ENCODE measurements at regions not wholly inside any gene's neighbourhood (a gene's known extent, or its start where the extent isn't known, plus 50 kb on each side); places are given as distances from the start of the nearest gene placed in this dataset.

DNA sequence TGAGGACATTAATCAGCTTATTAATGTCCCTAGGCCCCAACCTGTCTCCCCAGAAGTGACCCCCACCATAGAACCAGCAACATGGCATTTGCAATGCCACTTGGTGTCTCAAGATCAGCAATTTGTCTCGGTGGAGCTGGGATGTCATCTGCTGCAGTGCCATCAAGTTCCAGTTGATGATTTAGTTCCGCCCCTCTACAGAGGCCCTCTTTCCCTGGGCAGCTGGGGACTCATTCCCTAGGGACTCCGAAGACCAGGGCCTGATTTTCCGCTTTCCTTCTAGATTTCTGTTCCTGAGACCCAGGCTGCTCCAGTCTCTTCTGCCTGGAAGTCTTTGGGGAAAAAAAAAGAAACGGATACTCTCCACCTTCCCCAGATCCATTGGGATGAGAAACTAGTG, 122.5 kb upstream of the NANOS1 start:
- no peak overlapping the region for H3K4me3 ChIP-seq (ENCODE audit: severe bottlenecking)
- H3K27me3 ChIP-seq (ENCODE audit: insufficient read depth, poor library complexity, severe bottlenecking), result no peaks in the 10 kb centered on the region
- DNase-seq (ENCODE audit: low spot score) (no peak), ATAC-seq (ENCODE audit: low read depth) (no peak)
- TF ChIP-seq, protein P1, sequence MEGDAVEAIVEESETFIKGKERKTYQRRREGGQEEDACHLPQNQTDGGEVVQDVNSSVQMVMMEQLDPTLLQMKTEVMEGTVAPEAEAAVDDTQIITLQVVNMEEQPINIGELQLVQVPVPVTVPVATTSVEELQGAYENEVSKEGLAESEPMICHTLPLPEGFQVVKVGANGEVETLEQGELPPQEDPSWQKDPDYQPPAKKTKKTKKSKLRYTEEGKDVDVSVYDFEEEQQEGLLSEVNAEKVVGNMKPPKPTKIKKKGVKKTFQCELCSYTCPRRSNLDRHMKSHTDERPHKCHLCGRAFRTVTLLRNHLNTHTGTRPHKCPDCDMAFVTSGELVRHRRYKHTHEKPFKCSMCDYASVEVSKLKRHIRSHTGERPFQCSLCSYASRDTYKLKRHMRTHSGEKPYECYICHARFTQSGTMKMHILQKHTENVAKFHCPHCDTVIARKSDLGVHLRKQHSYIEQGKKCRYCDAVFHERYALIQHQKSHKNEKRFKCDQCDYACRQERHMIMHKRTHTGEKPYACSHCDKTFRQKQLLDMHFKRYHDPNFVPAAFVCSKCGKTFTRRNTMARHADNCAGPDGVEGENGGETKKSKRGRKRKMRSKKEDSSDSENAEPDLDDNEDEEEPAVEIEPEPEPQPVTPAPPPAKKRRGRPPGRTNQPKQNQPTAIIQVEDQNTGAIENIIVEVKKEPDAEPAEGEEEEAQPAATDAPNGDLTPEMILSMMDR (IDR thresholded peaks at IDR 0.05; ENCODE audit: poor library complexity, severe bottlenecking), result no peak
- no peaks in the 10 kb centered on the region for H3K36me3 ChIP-seq (ENCODE audit: low read depth)
- no peaks in the 10 kb centered on the region for H3K9me3 ChIP-seq (ENCODE audit: severe bottlenecking)
- H3K4me1 ChIP-seq (ENCODE audit: insufficient read depth, poor library complexity, severe bottlenecking), result no peaks in the 10 kb centered on the region
- H3K27ac ChIP-seq (ENCODE audit: poor library complexity, severe bottlenecking), result no peak overlapping the region

DNA sequence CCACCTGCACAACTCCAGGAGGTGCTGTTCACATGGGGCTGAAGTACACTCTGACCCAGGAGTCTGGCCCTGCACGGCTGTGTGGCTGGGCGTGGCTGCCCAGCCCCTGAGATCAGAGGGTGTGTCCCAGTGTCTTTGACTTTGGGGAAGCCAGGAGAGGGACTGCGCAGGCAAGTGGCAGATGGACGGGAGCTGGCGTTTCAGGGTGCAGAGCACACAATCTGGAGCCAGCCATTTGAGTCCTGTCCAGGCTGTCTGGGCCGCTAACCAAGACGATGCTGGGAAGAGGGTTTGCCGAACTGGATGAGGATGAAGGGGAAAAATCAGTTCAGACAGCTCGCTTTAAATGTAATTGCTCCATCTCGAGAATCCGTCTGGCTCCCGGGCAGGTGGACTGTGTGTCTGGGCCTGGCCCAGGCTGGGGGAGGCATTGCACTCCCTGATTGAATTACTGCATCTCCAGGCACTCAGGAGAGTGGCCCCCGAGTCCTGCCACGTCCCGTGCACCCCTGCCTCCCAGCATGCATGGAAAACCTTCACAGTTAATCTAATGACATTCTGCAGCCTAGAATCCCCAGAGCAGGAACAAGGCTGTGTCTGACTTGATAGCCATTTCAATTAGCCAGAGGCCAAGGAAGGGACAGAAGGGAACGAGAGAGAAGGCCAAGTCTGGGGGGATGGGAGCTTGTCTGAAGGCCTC, 120.8 kb upstream of the NANOS1 start:
- no peaks in the 10 kb centered on the region for H3K27me3 ChIP-seq (ENCODE audit: insufficient read depth, poor library complexity, severe bottlenecking)
- no peak overlapping the region for H3K27ac ChIP-seq (ENCODE audit: poor library complexity, severe bottlenecking)
- ATAC-seq (ENCODE audit: low read depth) (no peak), DNase-seq (ENCODE audit: low spot score) (no peak)
- H3K4me3 ChIP-seq (ENCODE audit: severe bottlenecking), result no peak overlapping the region
- no peaks in the 10 kb centered on the region for H3K4me1 ChIP-seq (ENCODE audit: insufficient read depth, poor library complexity, severe bottlenecking)
- H3K9me3 ChIP-seq (ENCODE audit: severe bottlenecking), result no peaks in the 10 kb centered on the region
- TF ChIP-seq, protein P1 (IDR thresholded peaks at IDR 0.05; ENCODE audit: poor library complexity, severe bottlenecking), result no peak
- no peaks in the 10 kb centered on the region for H3K36me3 ChIP-seq (ENCODE audit: low read depth)

DNA sequence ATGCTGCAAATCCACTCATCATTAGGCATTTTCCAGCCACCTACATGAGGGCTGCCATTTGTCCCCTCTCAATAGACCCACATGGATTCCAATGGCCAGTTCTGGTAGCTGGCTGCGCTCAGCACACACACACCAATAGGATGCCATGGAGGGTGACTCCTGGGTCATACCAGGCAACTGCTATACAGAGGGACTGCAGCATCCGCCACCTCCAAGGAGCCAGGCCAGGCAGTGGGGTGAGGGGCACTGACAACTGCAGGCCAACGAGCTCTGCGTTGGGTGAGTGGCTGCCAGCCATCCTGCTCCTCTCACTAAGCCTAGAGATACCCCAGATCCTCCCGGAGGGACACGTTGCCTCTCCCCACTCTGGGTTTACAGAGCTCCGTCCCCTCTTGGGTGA, 118.8 kb upstream of the NANOS1 start:
- Histone ChIP-seq H3K9me3 (ENCODE audit: severe bottlenecking) (no peaks in the 10 kb centered on the region), H3K4me1 (ENCODE audit: insufficient read depth, poor library complexity, severe bottlenecking) (no peaks in the 10 kb centered on the region), H3K36me3 (ENCODE audit: low read depth) (no peaks in the 10 kb centered on the region), H3K27ac (ENCODE audit: poor library complexity, severe bottlenecking) (no peak overlapping the region), H3K4me3 (ENCODE audit: severe bottlenecking) (no peak overlapping the region), H3K27me3 (ENCODE audit: insufficient read depth, poor library complexity, severe bottlenecking) (no peaks in the 10 kb centered on the region)
- no peak for DNase-seq (ENCODE audit: low spot score)
- no peak for ATAC-seq (ENCODE audit: low read depth)
- TF ChIP-seq, protein P1 (IDR thresholded peaks at IDR 0.05; ENCODE audit: poor library complexity, severe bottlenecking), result no peak

DNA sequence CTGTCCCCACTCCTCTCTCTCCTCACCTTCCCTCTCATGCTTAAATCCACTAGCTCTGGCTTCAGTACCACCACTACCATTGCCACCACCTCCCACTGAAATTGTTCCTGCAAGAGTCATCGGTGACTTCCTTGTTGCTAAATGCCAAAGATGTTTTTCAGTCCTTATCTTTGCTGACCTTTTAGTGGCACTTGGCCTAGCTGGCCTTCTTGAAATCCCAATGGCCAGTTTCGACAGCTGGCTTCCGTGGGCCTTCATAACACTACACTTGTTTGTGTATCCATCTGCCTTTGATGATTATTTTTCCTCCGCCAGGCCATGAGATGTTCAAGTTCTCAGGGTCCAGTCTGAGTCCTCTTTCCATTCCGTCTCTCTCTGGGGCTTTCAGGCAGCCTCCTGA, 118.2 kb upstream of the NANOS1 start:
- DNase-seq (ENCODE audit: low spot score) (no peak), ATAC-seq (ENCODE audit: low read depth) (no peak; the same call in 2 of the 3 replicates)
- H3K27ac ChIP-seq (ENCODE audit: poor library complexity, severe bottlenecking), result no peak overlapping the region
- H3K36me3 ChIP-seq (ENCODE audit: low read depth), result no peaks in the 10 kb centered on the region
- H3K4me3 ChIP-seq (ENCODE audit: severe bottlenecking), result no peak overlapping the region
- H3K27me3 ChIP-seq (ENCODE audit: insufficient read depth, poor library complexity, severe bottlenecking), result no peaks in the 10 kb centered on the region
- no peaks in the 10 kb centered on the region for H3K4me1 ChIP-seq (ENCODE audit: insufficient read depth, poor library complexity, severe bottlenecking)
- TF ChIP-seq, protein P1 (IDR thresholded peaks at IDR 0.05; ENCODE audit: poor library complexity, severe bottlenecking), result no peak
- H3K9me3 ChIP-seq (ENCODE audit: severe bottlenecking), result no peaks in the 10 kb centered on the region

DNA sequence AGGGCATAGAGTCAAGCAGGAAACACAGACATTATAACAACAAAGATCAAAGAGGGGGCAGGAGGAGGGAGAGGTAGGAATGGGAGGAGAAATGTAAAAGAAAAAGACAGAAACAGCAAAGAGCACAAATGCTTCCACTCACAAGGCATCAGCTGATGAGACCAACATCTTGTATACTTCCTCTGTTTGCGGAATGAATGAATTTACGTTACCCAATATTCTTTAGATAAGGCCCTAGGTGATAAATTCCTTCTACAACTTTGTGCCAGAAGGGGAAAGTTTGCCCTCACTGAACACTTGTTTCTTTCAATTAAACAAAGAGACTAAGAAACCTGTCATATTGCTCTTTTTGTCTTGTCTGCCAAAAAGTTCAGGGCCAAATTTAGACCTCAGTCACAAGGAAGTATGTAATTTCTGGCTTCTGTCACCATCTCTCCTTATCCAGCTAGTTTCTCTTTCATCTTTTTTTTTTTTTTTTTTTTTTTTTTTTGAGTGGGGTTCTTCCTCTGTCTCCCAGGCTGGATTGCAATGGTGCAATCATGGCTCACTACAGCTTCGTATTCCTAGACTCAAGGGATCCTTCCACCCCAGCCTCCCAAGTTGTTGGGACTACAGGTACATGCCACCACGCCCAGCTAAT, 116.4 kb upstream of the NANOS1 start:
- DNase-seq (ENCODE audit: low spot score), result no peak
- Histone ChIP-seq H3K27ac (ENCODE audit: poor library complexity, severe bottlenecking) (no peak overlapping the region), H3K27me3 (ENCODE audit: insufficient read depth, poor library complexity, severe bottlenecking) (no peaks in the 10 kb centered on the region), H3K4me1 (ENCODE audit: insufficient read depth, poor library complexity, severe bottlenecking) (no peaks in the 10 kb centered on the region), H3K9me3 (ENCODE audit: severe bottlenecking) (no peaks in the 10 kb centered on the region), H3K4me3 (ENCODE audit: severe bottlenecking) (no peak overlapping the region), H3K36me3 (ENCODE audit: low read depth) (no peaks in the 10 kb centered on the region)
- TF ChIP-seq, protein P1 (IDR thresholded peaks at IDR 0.05; ENCODE audit: poor library complexity, severe bottlenecking), result no peak
- no peak for ATAC-seq (ENCODE audit: low read depth)

Measured in RWPE2 (cell line).